ENCODE measurements at regions not wholly inside any gene's neighbourhood (a gene's known extent, or its start where the extent isn't known, plus 50 kb on each side); places are given as distances from the start of the nearest gene placed in this dataset.
"Not testable (repeated sequence)": the region's sequence is repeated elsewhere in the genome, so short reads cannot be mapped to it uniquely, and the experiment has no call there.

GRCh38 chr2:58749041-58749440, 507.9 kb upstream of the FANCL start:
- no peak overlapping the region for H3K4me3 ChIP-seq (ENCODE audit: low read depth, low read length)
- DNase-seq (ENCODE audit: extremely low spot score): no peak
- H3K27ac ChIP-seq (ENCODE audit: low read depth): no peak overlapping the region
- H3K4me1 ChIP-seq (ENCODE audit: insufficient read depth): no peaks in the 10 kb centered on the region
- no peaks in the 10 kb centered on the region for H3K36me3 ChIP-seq (ENCODE audit: insufficient read depth)

- not testable (repeated sequence) for DNase-seq (ENCODE audit: extremely low spot score); H3K27ac ChIP-seq (ENCODE audit: low read depth); H3K4me3 ChIP-seq (ENCODE audit: low read depth, low read length); H3K36me3 ChIP-seq (ENCODE audit: insufficient read depth); H3K4me1 ChIP-seq (ENCODE audit: insufficient read depth)
- WGBS: 80% methylated on average over 2 of the region's 2 CpGs
Observed at GRCh38 chr2:58745334-58745733, 504.2 kb upstream of the FANCL start.

GRCh38 chr2:58740426-58740825, 499.3 kb upstream of the FANCL start:
- H3K4me1 ChIP-seq (ENCODE audit: insufficient read depth): no peaks in the 10 kb centered on the region
- no peak for DNase-seq (ENCODE audit: extremely low spot score)
- WGBS: 65% methylated on average over 1 of the region's 1 CpG
- no peak overlapping the region for H3K27ac ChIP-seq (ENCODE audit: low read depth)
- H3K4me3 ChIP-seq (ENCODE audit: low read depth, low read length): no peak overlapping the region
- no peaks in the 10 kb centered on the region for H3K36me3 ChIP-seq (ENCODE audit: insufficient read depth)

- no peaks in the 10 kb centered on the region for H3K4me1 ChIP-seq (ENCODE audit: insufficient read depth)
- H3K36me3 ChIP-seq (ENCODE audit: insufficient read depth): no peaks in the 10 kb centered on the region
- no peak overlapping the region for H3K27ac ChIP-seq (ENCODE audit: low read depth)
- DNase-seq (ENCODE audit: extremely low spot score): no peak
- no peak overlapping the region for H3K4me3 ChIP-seq (ENCODE audit: low read depth, low read length)
- WGBS: 88% methylated on average over 1 of the region's 1 CpG
Observed at GRCh38 chr2:58739033-58739432, 497.9 kb upstream of the FANCL start.

- Histone ChIP-seq H3K36me3 (ENCODE audit: insufficient read depth) (no peaks in the 10 kb centered on the region), H3K27ac (ENCODE audit: low read depth) (no peak overlapping the region), H3K4me3 (ENCODE audit: low read depth, low read length) (no peak overlapping the region), H3K4me1 (ENCODE audit: insufficient read depth) (no peaks in the 10 kb centered on the region)
- DNase-seq (ENCODE audit: extremely low spot score): no peak
- 48% methylated on average over 1 of the region's 1 CpG for WGBS
Observed at GRCh38 chr2:58734365-58734764, 493.2 kb upstream of the FANCL start.

- no peak for DNase-seq (ENCODE audit: extremely low spot score)
- H3K36me3 ChIP-seq (ENCODE audit: insufficient read depth): no peaks in the 10 kb centered on the region
- H3K27ac ChIP-seq (ENCODE audit: low read depth): no peak overlapping the region
- no peak overlapping the region for H3K4me3 ChIP-seq (ENCODE audit: low read depth, low read length)
- H3K4me1 ChIP-seq (ENCODE audit: insufficient read depth): no peaks in the 10 kb centered on the region
- 95% methylated on average over 1 of the region's 1 CpG for WGBS
Observed at GRCh38 chr2:58732999-58733398, 491.9 kb upstream of the FANCL start.

GRCh38 chr2:58731488-58731869, 490.4 kb upstream of the FANCL start:
- H3K27ac ChIP-seq (ENCODE audit: low read depth): no peak overlapping the region
- 15% methylated on average over 2 of the region's 2 CpGs for WGBS
- DNase-seq (ENCODE audit: extremely low spot score): no peak
- H3K36me3 ChIP-seq (ENCODE audit: insufficient read depth): no peaks in the 10 kb centered on the region
- H3K4me1 ChIP-seq (ENCODE audit: insufficient read depth): no peaks in the 10 kb centered on the region
- no peak overlapping the region for H3K4me3 ChIP-seq (ENCODE audit: low read depth, low read length)

GRCh38 chr2:58730764-58731487, 489.8 kb upstream of the FANCL start:
- H3K36me3 ChIP-seq (ENCODE audit: insufficient read depth): no peaks in the 10 kb centered on the region
- DNase-seq (ENCODE audit: extremely low spot score): no peak
- H3K4me1 ChIP-seq (ENCODE audit: insufficient read depth): no peaks in the 10 kb centered on the region
- H3K4me3 ChIP-seq (ENCODE audit: low read depth, low read length): no peak overlapping the region
- no peak overlapping the region for H3K27ac ChIP-seq (ENCODE audit: low read depth)
- WGBS: 43% methylated on average over 5 of the region's 5 CpGs

- Histone ChIP-seq H3K4me3 (ENCODE audit: low read depth, low read length) (no peak overlapping the region), H3K4me1 (ENCODE audit: insufficient read depth) (no peaks in the 10 kb centered on the region), H3K36me3 (ENCODE audit: insufficient read depth) (no peaks in the 10 kb centered on the region), H3K27ac (ENCODE audit: low read depth) (no peak overlapping the region)
- WGBS: 92% methylated on average over 2 of the region's 2 CpGs
- no peak for DNase-seq (ENCODE audit: extremely low spot score)
Observed at GRCh38 chr2:58727981-58728656, 487.0 kb upstream of the FANCL start.

GRCh38 chr2:58721912-58722591, 480.9 kb upstream of the FANCL start:
- no peak overlapping the region for H3K27ac ChIP-seq (ENCODE audit: low read depth)
- H3K36me3 ChIP-seq (ENCODE audit: insufficient read depth): no peaks in the 10 kb centered on the region
- DNase-seq (ENCODE audit: extremely low spot score): no peak
- H3K4me3 ChIP-seq (ENCODE audit: low read depth, low read length): no peak overlapping the region
- 40% methylated on average over 4 of the region's 4 CpGs for whole genome bisulfite sequencing
- H3K4me1 ChIP-seq (ENCODE audit: insufficient read depth): no peaks in the 10 kb centered on the region

GRCh38 chr2:58720770-58721697, 479.9 kb upstream of the FANCL start:
- Histone ChIP-seq H3K4me1 (ENCODE audit: insufficient read depth) (no peaks in the 10 kb centered on the region), H3K4me3 (ENCODE audit: low read depth, low read length) (no peak overlapping the region), H3K36me3 (ENCODE audit: insufficient read depth) (no peaks in the 10 kb centered on the region), H3K27ac (ENCODE audit: low read depth) (no peak overlapping the region)
- 48% methylated on average over 9 of the region's 9 CpGs for WGBS
- no peak for DNase-seq (ENCODE audit: extremely low spot score)

GRCh38 chr2:58720033-58720769, 479.1 kb upstream of the FANCL start:
- DNase-seq (ENCODE audit: extremely low spot score): no peak
- no peaks in the 10 kb centered on the region for H3K36me3 ChIP-seq (ENCODE audit: insufficient read depth)
- H3K4me1 ChIP-seq (ENCODE audit: insufficient read depth): no peaks in the 10 kb centered on the region
- H3K4me3 ChIP-seq (ENCODE audit: low read depth, low read length): no peak overlapping the region
- WGBS: 73% methylated on average over 3 of the region's 3 CpGs
- H3K27ac ChIP-seq (ENCODE audit: low read depth): no peak overlapping the region

- Histone ChIP-seq H3K4me3 (ENCODE audit: low read depth, low read length) (no peak overlapping the region), H3K4me1 (ENCODE audit: insufficient read depth) (no peaks in the 10 kb centered on the region), H3K27ac (ENCODE audit: low read depth) (no peak overlapping the region), H3K36me3 (ENCODE audit: insufficient read depth) (no peaks in the 10 kb centered on the region)
- WGBS: 68% methylated on average over 2 of the region's 2 CpGs
- DNase-seq (ENCODE audit: extremely low spot score): no peak
Observed at GRCh38 chr2:58715344-58715743, 474.2 kb upstream of the FANCL start.
